ENCODE measurements at regions not wholly inside any gene's neighbourhood (a gene's known extent, or its start where the extent isn't known, plus 50 kb on each side); places are given as distances from the start of the nearest gene placed in this dataset.

DNA sequence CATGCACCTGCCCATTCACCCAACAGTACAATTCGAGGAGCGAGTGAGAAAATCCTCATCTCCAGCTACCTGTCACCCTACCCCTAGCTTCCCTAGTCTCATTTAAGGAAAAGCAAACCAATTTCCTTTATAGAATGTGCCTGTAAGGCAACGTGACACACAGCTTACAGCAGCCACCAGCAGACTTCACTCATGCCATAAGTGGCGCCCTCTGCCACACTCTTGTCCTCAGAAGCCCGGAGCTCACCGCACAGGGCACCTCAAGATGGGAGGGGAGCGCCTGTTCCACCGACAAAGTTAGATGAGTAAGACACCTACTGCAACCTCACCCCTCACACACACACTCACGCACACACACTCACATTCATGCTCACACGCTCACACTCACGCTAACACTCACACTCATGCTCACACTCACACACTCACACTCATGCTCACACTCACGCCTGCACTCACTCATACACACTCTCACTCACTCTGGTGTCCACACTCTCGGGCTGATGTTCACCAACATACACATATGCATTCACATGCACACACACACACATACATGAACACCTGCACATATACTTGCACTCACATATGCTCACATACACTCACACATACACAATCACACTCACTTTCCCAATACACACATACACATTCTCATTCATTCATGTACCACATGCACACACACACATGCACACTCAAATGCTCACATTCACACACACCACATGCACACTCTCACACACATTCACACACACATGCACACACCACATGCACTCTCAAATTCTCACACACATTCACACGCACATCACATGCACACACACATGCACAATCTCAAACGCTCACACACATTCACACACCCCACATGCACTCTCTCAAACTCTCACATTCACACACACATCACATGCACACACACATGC, 170.7 kb downstream of the PSMG1 start:
- Mint-ChIP-seq H3K27me3 (no peaks in the 10 kb centered on the region), H3K9me3 (no peaks in the 10 kb centered on the region), H3K36me3 (ENCODE audit: low read depth) (no peaks in the 10 kb centered on the region), H3K4me3 (no peak overlapping the region), H3K4me1 (ENCODE audit: low read depth) (no peaks in the 10 kb centered on the region), H3K27ac (no peak overlapping the region)
- POLR2A ChIA-PET: no interaction called here
- Histone ChIP-seq H3K4me1 (ENCODE audit: insufficient read depth, low read length) (no peaks in the 10 kb centered on the region), H3K27me3 (ENCODE audit: control insufficient read depth in 1 of 2, insufficient read depth in 2 of 2, low read length in 2 of 2) (peaks cover 0 to 2% of the 10 kb centered on the region in 2 experiments), H3K9me3 (ENCODE audit: control insufficient read depth in 1 of 2, insufficient read depth in 1 of 2, low read length in 2 of 2) (peaks cover 0 to 4% of the 10 kb centered on the region in 2 experiments), H3K36me3 (ENCODE audit: insufficient read depth, low read length) (no peaks in the 10 kb centered on the region), H3K27ac (ENCODE audit: low read depth in 1 of 2, low read length in 2 of 2) (no peak overlapping the region), H3K4me3 (ENCODE audit: low read length) (no peak overlapping the region)
- intact Hi-C loops (cut with DNase I, micrococcal nuclease): no loop called here
- ATAC-seq (ENCODE audit: poor library complexity): no peak
- no peak for DNase-seq
- TF ChIP-seq, protein P1, sequence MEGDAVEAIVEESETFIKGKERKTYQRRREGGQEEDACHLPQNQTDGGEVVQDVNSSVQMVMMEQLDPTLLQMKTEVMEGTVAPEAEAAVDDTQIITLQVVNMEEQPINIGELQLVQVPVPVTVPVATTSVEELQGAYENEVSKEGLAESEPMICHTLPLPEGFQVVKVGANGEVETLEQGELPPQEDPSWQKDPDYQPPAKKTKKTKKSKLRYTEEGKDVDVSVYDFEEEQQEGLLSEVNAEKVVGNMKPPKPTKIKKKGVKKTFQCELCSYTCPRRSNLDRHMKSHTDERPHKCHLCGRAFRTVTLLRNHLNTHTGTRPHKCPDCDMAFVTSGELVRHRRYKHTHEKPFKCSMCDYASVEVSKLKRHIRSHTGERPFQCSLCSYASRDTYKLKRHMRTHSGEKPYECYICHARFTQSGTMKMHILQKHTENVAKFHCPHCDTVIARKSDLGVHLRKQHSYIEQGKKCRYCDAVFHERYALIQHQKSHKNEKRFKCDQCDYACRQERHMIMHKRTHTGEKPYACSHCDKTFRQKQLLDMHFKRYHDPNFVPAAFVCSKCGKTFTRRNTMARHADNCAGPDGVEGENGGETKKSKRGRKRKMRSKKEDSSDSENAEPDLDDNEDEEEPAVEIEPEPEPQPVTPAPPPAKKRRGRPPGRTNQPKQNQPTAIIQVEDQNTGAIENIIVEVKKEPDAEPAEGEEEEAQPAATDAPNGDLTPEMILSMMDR (IDR thresholded peaks at IDR 0.05): no peak
- CTCF ChIA-PET: no interaction called here

DNA sequence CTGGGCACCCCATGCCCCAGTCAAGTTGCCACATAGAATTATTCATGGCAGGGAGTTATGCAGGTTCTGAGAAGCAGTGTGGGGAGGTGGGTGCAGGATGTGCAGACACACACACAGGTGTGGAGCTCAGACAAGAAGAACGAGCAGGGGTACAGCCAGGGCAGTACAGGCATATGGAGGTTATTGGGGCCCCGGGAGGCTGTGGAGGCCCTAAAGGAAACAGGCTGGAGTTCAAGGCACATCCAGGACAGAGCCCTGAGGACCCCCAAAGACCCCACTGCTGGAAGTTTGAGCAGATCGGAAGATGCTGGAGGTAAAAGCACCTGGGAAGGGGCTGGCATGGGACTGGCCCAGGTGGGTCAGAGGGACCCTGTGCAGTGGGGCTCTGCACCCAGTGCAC, 171.3 kb downstream of the PSMG1 start:
- Mint-ChIP-seq H3K27ac (no peak overlapping the region), H3K4me1 (ENCODE audit: low read depth) (no peaks in the 10 kb centered on the region), H3K27me3 (no peaks in the 10 kb centered on the region), H3K9me3 (no peaks in the 10 kb centered on the region), H3K36me3 (ENCODE audit: low read depth) (no peaks in the 10 kb centered on the region), H3K4me3 (no peak overlapping the region)
- TF ChIP-seq, protein P1 (IDR thresholded peaks at IDR 0.05): no peak
- DNase-seq (no peak), ATAC-seq (ENCODE audit: poor library complexity) (no peak)
- Histone ChIP-seq H3K27me3 (ENCODE audit: control insufficient read depth in 1 of 2, insufficient read depth in 2 of 2, low read length in 2 of 2) (peaks cover 0 to 2% of the 10 kb centered on the region in 2 experiments), H3K36me3 (ENCODE audit: insufficient read depth, low read length) (no peaks in the 10 kb centered on the region), H3K9me3 (ENCODE audit: control insufficient read depth in 1 of 2, insufficient read depth in 1 of 2, low read length in 2 of 2) (peaks cover 0 to 4% of the 10 kb centered on the region in 2 experiments), H3K27ac (ENCODE audit: low read depth in 1 of 2, low read length in 2 of 2) (no peak overlapping the region), H3K4me1 (ENCODE audit: insufficient read depth, low read length) (no peaks in the 10 kb centered on the region), H3K4me3 (ENCODE audit: low read length) (no peak overlapping the region)
- POLR2A ChIA-PET: no interaction called here
- intact Hi-C loops (cut with DNase I, micrococcal nuclease): no loop called here
- CTCF ChIA-PET: no interaction called here

GRCh38 chr21:39010629-39011404, 172.4 kb downstream of the PSMG1 start:
- intact Hi-C loops (cut with DNase I, micrococcal nuclease): no loop called here
- H3K4me1 Mint-ChIP-seq (ENCODE audit: low read depth): no peaks in the 10 kb centered on the region
- CTCF ChIA-PET: no interaction called here
- DNase-seq (peak in 2 of 14 experiments; percentile 33 to 39), ATAC-seq (ENCODE audit: poor library complexity) (no peak)
- peaks cover 0 to 4% of the 10 kb centered on the region in 2 experiments for H3K9me3 ChIP-seq (ENCODE audit: control insufficient read depth in 1 of 2, insufficient read depth in 1 of 2, low read length in 2 of 2)
- POLR2A ChIA-PET: no interaction called here
- H3K27me3 ChIP-seq (ENCODE audit: control insufficient read depth in 1 of 2, insufficient read depth in 2 of 2, low read length in 2 of 2): peaks cover 0 to 2% of the 10 kb centered on the region in 2 experiments
- H3K27me3 Mint-ChIP-seq: no peaks in the 10 kb centered on the region
- H3K4me3 ChIP-seq (ENCODE audit: low read length): no peak overlapping the region
- no peak overlapping the region for H3K27ac ChIP-seq (ENCODE audit: low read depth in 1 of 2, low read length in 2 of 2)
- no peaks in the 10 kb centered on the region for H3K9me3 Mint-ChIP-seq
- TF ChIP-seq, protein P1 (IDR thresholded peaks at IDR 0.05): no peak
- H3K36me3 ChIP-seq (ENCODE audit: insufficient read depth, low read length): no peaks in the 10 kb centered on the region
- H3K36me3 Mint-ChIP-seq (ENCODE audit: low read depth): no peaks in the 10 kb centered on the region
- H3K4me1 ChIP-seq (ENCODE audit: insufficient read depth, low read length): peaks cover 2% of the 10 kb centered on the region
- no peak overlapping the region for H3K4me3 Mint-ChIP-seq
- no peak overlapping the region for H3K27ac Mint-ChIP-seq

Data from CD4-positive, alpha-beta T cell (primary cell).